SK-N-MC (cell line): ENCODE measurements at regions not wholly inside any gene's neighbourhood (a gene's known extent, or its start where the extent isn't known, plus 50 kb on each side); places are given as distances from the start of the nearest gene placed in this dataset.

ENCODE experiments used
- EZH2 ChIP-seq: fragments of 200-600 bp; sonication (generic); IDR thresholded peaks from one replicate; pipeline ENCODE4 v1.6.1; 2017; ENCODE audit warnings: antibody characterized with exemption
- FOXP2 ChIP-seq: optimal IDR thresholded peaks from 2 replicates; pipeline ENCODE3; 2011; ENCODE audit warnings: mild to moderate bottlenecking, moderate library complexity; ENCODE audit not compliant: insufficient read depth; ENCODE audit errors: extremely low read length, control extremely low read depth
- POLR2AphosphoS5 ChIP-seq: IDR thresholded peaks from 2 replicates; pipeline ENCODE4 v1.6.1; 2012; ENCODE audit warnings: mild to moderate bottlenecking, low read depth, low read length, borderline replicate concordance

- TF ChIP-seq FOXP2: no peak
- no peak for TF ChIP-seq POLR2AphosphoS5
- no peak for TF ChIP-seq EZH2
Observed at GRCh38 chr3:74370342-74370741, 244.1 kb downstream of the CNTN3 start.
